HG03432 (cell line): ENCODE measurements at regions not wholly inside any gene's neighbourhood (a gene's known extent, or its start where the extent isn't known, plus 50 kb on each side); places are given as distances from the start of the nearest gene placed in this dataset.
A peak's percentile ranks its signal among the peaks of the same experiment; 100 is the strongest.

Experiments
- ATAC-seq: cut with Tn5 transposase; IDR thresholded peaks from one replicate; pipeline ENCODE4 v1.9.1; 2021; ENCODE audit warnings: mild to moderate bottlenecking, moderate library complexity; ENCODE audit not compliant: unreplicated experiment

GRCh38 chr18:66150650-66151049 lies 399.8 kb downstream of the CDH7 start:
- peak; percentile 56 for ATAC-seq

GRCh38 chr18:66143029-66143428 lies 392.2 kb downstream of the CDH7 start:
- no peak for ATAC-seq

- ATAC-seq, result no peak
Measured at GRCh38 chr18:66141716-66142115, 390.9 kb downstream of the CDH7 start.

GRCh38 chr18:66138642-66139041 lies 387.8 kb downstream of the CDH7 start:
- no peak for ATAC-seq

- no peak for ATAC-seq
Measured at GRCh38 chr18:66136039-66136438, 385.2 kb downstream of the CDH7 start.

- ATAC-seq, result no peak
Measured at GRCh38 chr18:66129248-66129647, 378.4 kb downstream of the CDH7 start.

GRCh38 chr18:66126266-66126665 lies 375.5 kb downstream of the CDH7 start:
- no peak for ATAC-seq

- peak; percentile 61 for ATAC-seq
Measured at GRCh38 chr18:66124394-66124793, 373.6 kb downstream of the CDH7 start.

- ATAC-seq, result no peak
Measured at GRCh38 chr18:66119347-66119746, 368.5 kb downstream of the CDH7 start.

- no peak for ATAC-seq
Measured at GRCh38 chr18:66111018-66111417, 360.2 kb downstream of the CDH7 start.

- ATAC-seq, result no peak
Measured at GRCh38 chr18:66110607-66111006, 359.8 kb downstream of the CDH7 start.

GRCh38 chr18:66109981-66110380 lies 359.2 kb downstream of the CDH7 start:
- ATAC-seq, result no peak

- no peak for ATAC-seq
Measured at GRCh38 chr18:66107546-66107945, 356.7 kb downstream of the CDH7 start.

GRCh38 chr18:66105016-66105415 lies 354.2 kb downstream of the CDH7 start:
- ATAC-seq, result no peak

GRCh38 chr18:66103550-66103949 lies 352.7 kb downstream of the CDH7 start:
- ATAC-seq, result no peak

- ATAC-seq, result no peak
Measured at GRCh38 chr18:66083078-66083477, 332.3 kb downstream of the CDH7 start.

- ATAC-seq, result no peak
Measured at GRCh38 chr18:66078925-66079800, 328.4 kb downstream of the CDH7 start.

GRCh38 chr18:66077066-66077465 lies 326.3 kb downstream of the CDH7 start:
- ATAC-seq, result no peak

- no peak for ATAC-seq
Measured at GRCh38 chr18:66066191-66066590, 315.4 kb downstream of the CDH7 start.

- no peak for ATAC-seq
Measured at GRCh38 chr18:66048406-66048805, 297.6 kb downstream of the CDH7 start.

GRCh38 chr18:66046032-66046602 lies 295.3 kb downstream of the CDH7 start:
- peak; percentile 90 for ATAC-seq

GRCh38 chr18:66043009-66043408 lies 292.2 kb downstream of the CDH7 start:
- no peak for ATAC-seq
